Progenitor cell of endocrine pancreas (in vitro differentiated cells): ENCODE measurements at regions not wholly inside any gene's neighbourhood (a gene's known extent, or its start where the extent isn't known, plus 50 kb on each side); places are given as distances from the start of the nearest gene placed in this dataset.
"Not testable (repeated sequence)": the region's sequence is repeated elsewhere in the genome, so short reads cannot be mapped to it uniquely, and the experiment has no call there.

Experiments used
- DNase-seq: peaks from one replicate; pipeline ENCODE4 v3.0.0; 2021; ENCODE audit warnings: low spot score; ENCODE audit not compliant: unreplicated experiment
- H3K27ac Mint-ChIP-seq: 2 replicates; pipeline ENCODE4 v1.8.0; 2021; ENCODE audit warnings: mild to moderate bottlenecking, moderate library complexity, mixed read lengths
- H3K27me3 Mint-ChIP-seq: 2 replicates; pipeline ENCODE4 v1.8.0; 2021; ENCODE audit warnings: mixed read lengths
- H3K36me3 Mint-ChIP-seq: 2 replicates; pipeline ENCODE4 v1.8.0; 2022; ENCODE audit warnings: mixed read lengths; ENCODE audit not compliant: insufficient read depth
- H3K4me1 Mint-ChIP-seq: 2 replicates; pipeline ENCODE4 v1.8.0; 2021; ENCODE audit warnings: low read depth, mixed read lengths
- H3K4me3 Mint-ChIP-seq: 2 replicates; pipeline ENCODE4 v1.8.0; 2021; ENCODE audit warnings: low read depth, mild to moderate bottlenecking, moderate library complexity, mixed read lengths
- H3K9me3 Mint-ChIP-seq: 2 replicates; pipeline ENCODE4 v1.8.0; 2021; ENCODE audit warnings: low read depth, mixed read lengths
- TF ChIP-seq, protein P1 (sequence below): fragments of 200-600 bp; sonication (generic); IDR thresholded peaks from one replicate; pipeline ENCODE4 v1.5.0; 2021; ENCODE audit warnings: antibody characterized with exemption, mild to moderate bottlenecking; ENCODE audit not compliant: unreplicated experiment

DNA sequence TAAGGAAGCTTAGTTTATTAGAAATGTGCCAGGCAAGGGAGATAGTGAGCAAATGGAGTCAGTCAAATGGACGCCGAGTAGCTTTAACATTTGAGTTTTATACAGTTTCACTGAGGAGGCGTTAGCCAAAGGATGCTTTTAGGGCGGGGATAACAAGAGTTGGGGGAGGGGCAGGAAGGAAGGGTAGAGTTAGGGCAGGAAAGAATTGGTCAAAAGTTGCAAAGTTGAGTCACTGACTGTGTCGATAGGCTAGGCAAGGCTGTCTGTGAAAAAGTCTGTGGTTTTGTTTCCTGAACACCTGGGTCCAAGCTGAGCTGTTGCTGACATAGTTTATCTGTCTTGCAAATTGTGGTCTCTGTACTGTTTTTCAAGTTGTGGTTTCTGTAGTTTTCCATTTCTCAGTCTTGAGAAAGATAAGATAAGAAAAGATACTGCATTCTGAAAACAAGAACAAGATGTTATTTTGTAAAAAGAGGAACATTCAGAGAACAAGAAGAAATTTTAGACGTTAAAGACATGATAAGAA is 62.6 kb upstream of the RESF1 start:
- peaks cover 26% of the 10 kb centered on the region for H3K4me1 Mint-ChIP-seq
- peak overlapping the region; percentile 3 for H3K27ac Mint-ChIP-seq
- no peak for DNase-seq
- TF ChIP-seq, protein P1, sequence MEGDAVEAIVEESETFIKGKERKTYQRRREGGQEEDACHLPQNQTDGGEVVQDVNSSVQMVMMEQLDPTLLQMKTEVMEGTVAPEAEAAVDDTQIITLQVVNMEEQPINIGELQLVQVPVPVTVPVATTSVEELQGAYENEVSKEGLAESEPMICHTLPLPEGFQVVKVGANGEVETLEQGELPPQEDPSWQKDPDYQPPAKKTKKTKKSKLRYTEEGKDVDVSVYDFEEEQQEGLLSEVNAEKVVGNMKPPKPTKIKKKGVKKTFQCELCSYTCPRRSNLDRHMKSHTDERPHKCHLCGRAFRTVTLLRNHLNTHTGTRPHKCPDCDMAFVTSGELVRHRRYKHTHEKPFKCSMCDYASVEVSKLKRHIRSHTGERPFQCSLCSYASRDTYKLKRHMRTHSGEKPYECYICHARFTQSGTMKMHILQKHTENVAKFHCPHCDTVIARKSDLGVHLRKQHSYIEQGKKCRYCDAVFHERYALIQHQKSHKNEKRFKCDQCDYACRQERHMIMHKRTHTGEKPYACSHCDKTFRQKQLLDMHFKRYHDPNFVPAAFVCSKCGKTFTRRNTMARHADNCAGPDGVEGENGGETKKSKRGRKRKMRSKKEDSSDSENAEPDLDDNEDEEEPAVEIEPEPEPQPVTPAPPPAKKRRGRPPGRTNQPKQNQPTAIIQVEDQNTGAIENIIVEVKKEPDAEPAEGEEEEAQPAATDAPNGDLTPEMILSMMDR = no peak
- no peak overlapping the region for H3K4me3 Mint-ChIP-seq
- peaks cover 2% of the 10 kb centered on the region for H3K36me3 Mint-ChIP-seq
- no peaks in the 10 kb centered on the region for H3K27me3 Mint-ChIP-seq
- H3K9me3 Mint-ChIP-seq = peaks cover 8% of the 10 kb centered on the region

- peaks cover 8% of the 10 kb centered on the region for H3K9me3 Mint-ChIP-seq
- peak overlapping the region; percentile 63 for H3K27ac Mint-ChIP-seq
- H3K4me3 Mint-ChIP-seq = no peak overlapping the region
- TF ChIP-seq, protein P1 = no peak
- peaks cover 26% of the 10 kb centered on the region for H3K4me1 Mint-ChIP-seq
- no peaks in the 10 kb centered on the region for H3K27me3 Mint-ChIP-seq
- H3K36me3 Mint-ChIP-seq = peaks cover 2% of the 10 kb centered on the region
- DNase-seq = no peak
Measured at GRCh38 chr12:31895449-31896150, 63.6 kb upstream of the RESF1 start.

DNA sequence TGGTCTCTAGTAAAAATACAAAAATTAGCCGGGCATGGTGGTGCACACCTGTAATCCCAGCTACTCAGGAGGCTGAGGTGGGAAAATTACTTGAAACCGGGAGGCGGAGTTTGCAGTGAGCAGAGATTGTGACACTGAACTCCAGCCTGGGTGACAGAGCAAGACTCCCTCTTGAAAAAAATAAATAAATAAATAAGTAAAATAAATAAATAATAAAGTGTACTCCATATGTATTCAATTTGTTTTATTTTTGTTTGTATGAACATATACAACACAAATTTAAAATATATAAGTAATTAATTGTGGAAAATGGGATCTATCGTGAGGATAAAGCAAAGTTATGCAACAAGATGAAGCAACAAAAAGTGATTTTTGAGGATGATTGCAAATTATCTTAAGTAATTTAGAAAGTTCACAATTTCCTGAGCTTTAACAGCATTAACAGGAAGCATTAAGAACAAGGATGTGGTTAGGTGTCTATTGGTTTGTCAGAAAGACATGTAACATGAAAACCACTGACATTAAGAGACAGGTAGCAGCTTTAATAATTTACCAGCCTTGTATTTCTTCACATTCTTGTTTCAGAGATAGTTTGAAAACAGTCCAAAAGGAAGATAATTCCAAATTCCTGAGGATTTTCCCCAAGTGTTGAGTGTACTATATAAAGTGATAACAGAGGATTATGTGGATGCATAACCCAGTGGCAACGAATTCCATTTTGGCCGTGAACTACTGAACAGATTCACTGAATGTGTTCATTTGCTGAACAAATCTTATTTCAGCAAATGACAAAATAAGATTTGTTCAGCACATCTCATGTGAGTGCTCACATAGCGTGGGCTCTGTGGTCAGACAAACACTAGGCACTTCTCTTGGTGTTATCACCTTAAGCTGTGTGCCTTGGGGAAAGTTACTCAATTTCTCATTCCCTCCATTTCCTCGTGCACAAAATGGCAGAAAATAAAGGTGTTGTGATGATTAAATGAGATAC is 68.6 kb upstream of the RESF1 start:
- Mint-ChIP-seq H3K4me3 (no peak overlapping the region), H3K4me1 (peaks cover 8% of the 10 kb centered on the region)
- TF ChIP-seq, protein P1 = no peak

GRCh38 chr12:31887109-31887811 is 72.0 kb upstream of the RESF1 start:
- H3K27me3 Mint-ChIP-seq = no peaks in the 10 kb centered on the region
- DNase-seq = no peak
- H3K36me3 Mint-ChIP-seq = peaks cover 9% of the 10 kb centered on the region
- H3K4me1 Mint-ChIP-seq = no peaks in the 10 kb centered on the region
- TF ChIP-seq, protein P1 = no peak
- H3K27ac Mint-ChIP-seq = no peak overlapping the region
- H3K4me3 Mint-ChIP-seq = no peak overlapping the region
- H3K9me3 Mint-ChIP-seq = peaks cover 42% of the 10 kb centered on the region

More for the DNA sequence above, 68.6 kb upstream of the RESF1 start:
- no peak for DNase-seq
- H3K27ac Mint-ChIP-seq = no peak overlapping the region
- no peaks in the 10 kb centered on the region for H3K27me3 Mint-ChIP-seq
- peaks cover 9% of the 10 kb centered on the region for H3K36me3 Mint-ChIP-seq
- H3K9me3 Mint-ChIP-seq = peaks cover 37% of the 10 kb centered on the region

DNA sequence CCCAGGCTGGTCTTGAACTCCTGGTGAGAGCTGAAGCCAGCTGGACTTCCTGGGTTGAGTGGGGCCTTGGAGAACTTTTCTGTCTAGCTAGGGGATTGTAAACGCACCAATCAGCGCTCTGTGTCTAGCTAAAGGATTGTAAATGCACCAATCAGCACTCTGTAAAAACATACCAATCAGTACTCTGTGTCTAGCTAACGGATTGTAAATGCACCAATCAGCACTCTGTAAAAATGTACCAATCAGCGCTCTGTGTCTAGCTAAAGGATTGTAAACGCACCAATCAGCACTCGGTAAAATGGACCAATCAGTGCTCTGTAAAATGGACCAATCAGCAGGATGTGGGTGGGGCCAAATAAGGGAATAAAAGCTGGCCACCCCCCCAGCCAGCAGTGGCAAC is 76.5 kb upstream of the RESF1 start:
- not testable (repeated sequence) for H3K4me1 Mint-ChIP-seq, H3K27ac Mint-ChIP-seq, H3K27me3 Mint-ChIP-seq, H3K36me3 Mint-ChIP-seq, H3K4me3 Mint-ChIP-seq, DNase-seq
- peaks cover 32% of the 10 kb centered on the region for H3K9me3 Mint-ChIP-seq
